ENCODE measurements at regions not wholly inside any gene's neighbourhood (a gene's known extent, or its start where the extent isn't known, plus 50 kb on each side); places are given as distances from the start of the nearest gene placed in this dataset.

- H4K5ac ChIP-seq (ENCODE audit: insufficient read length, low read depth, low read length), result no peak overlapping the region
Measured at GRCh38 chr4:122536001-122536400, 79.5 kb upstream of the IL2 start.

More at GRCh38 chr4:122536001-122536400, 79.5 kb upstream of the IL2 start:
- FAIRE-seq (no peak), DNase-seq (ENCODE audit: low read depth in 1 of 2, low spot score in 2 of 2) (no peak)
- no peaks in the 10 kb centered on the region for H4K20me1 ChIP-seq (replicated peaks in 1 of 2; ENCODE audit: control insufficient read depth in 1 of 2, insufficient read depth in 2 of 2, low read length in 2 of 2)
- no peak overlapping the region for H2AK5ac ChIP-seq (ENCODE audit: low read depth, low read length)
- POLR2A ChIA-PET (ENCODE audit: partially characterized antibody), result no interaction called here
- H3K4me1 ChIP-seq (replicated peaks in 1 of 4; ENCODE audit: control insufficient read depth in 3 of 4, insufficient read depth in 4 of 4, low read length in 3 of 4), result no peaks in the 10 kb centered on the region
- no peak overlapping the region for H3K4me2 ChIP-seq (ENCODE audit: insufficient read depth in 1 of 2, low read depth in 2 of 2, low read length in 2 of 2)
- H3K27ac ChIP-seq (ENCODE audit: low read depth, low read length), result no peak overlapping the region
- H3K23ac ChIP-seq (ENCODE audit: insufficient read length), result no peak overlapping the region
- no peaks in the 10 kb centered on the region for H3K27me3 ChIP-seq (replicated peaks in 1 of 4; ENCODE audit: control insufficient read depth in 3 of 4, extremely low read depth in 1 of 4, insufficient read depth in 3 of 4, low read length in 3 of 4)
- no peaks in the 10 kb centered on the region for H3K79me2 ChIP-seq (ENCODE audit: control insufficient read depth in 1 of 2, insufficient read depth in 2 of 2, low read length in 2 of 2)
- no peak overlapping the region for H4K8ac ChIP-seq (ENCODE audit: extremely low read depth, insufficient read depth, low read length)
- H2BK120ac ChIP-seq (replicated peaks; ENCODE audit: low read depth, low read length), result no peak overlapping the region
- WGBS, 2 experiments (ENCODE audit: extremely low coverage in 1 of 2, insufficient coverage in 1 of 2, insufficient read length in 1 of 2, insufficient replicate concordance in 2 of 2, low coverage in 1 of 2, low lambda C conversion rate in 2 of 2, missing lambda C conversion rate in 1 of 2), result 94% methylated on average over 1 of the region's 1 CpG; no CpG with 5 or more reads in 1 of the 2 experiments
- H2BK12ac ChIP-seq (ENCODE audit: low read depth, low read length), result no peak overlapping the region
- no peak for TF ChIP-seq POLR2AphosphoS5 (IDR thresholded peaks at IDR 0.05; ENCODE audit: low read depth, low read length)
- no peak for TF ChIP-seq SUZ12 (IDR thresholded peaks at IDR 0.05; ENCODE audit: low read length)
- no peak for TF ChIP-seq KDM1A (IDR thresholded peaks at IDR 0.05; ENCODE audit: borderline replicate concordance, low read length)
- no peak for TF ChIP-seq YY1 (IDR thresholded peaks at IDR 0.05; ENCODE audit: low read depth, low read length)
- TF ChIP-seq SIN3A (conservative IDR thresholded peaks at IDR 0.05 in 1 of 2, IDR thresholded peaks at IDR 0.05 in 1 of 2; ENCODE audit: low read depth in 1 of 2, low read length in 2 of 2), result no peak
- TF ChIP-seq, protein P1, sequence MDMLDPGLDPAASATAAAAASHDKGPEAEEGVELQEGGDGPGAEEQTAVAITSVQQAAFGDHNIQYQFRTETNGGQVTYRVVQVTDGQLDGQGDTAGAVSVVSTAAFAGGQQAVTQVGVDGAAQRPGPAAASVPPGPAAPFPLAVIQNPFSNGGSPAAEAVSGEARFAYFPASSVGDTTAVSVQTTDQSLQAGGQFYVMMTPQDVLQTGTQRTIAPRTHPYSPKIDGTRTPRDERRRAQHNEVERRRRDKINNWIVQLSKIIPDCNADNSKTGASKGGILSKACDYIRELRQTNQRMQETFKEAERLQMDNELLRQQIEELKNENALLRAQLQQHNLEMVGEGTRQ (IDR thresholded peaks at IDR 0.05; ENCODE audit: low read length), result no peak
- no peak for TF ChIP-seq RBBP5 (IDR thresholded peaks at IDR 0.05; ENCODE audit: borderline replicate concordance, low read depth, low read length)
- TF ChIP-seq SP2 (IDR thresholded peaks at IDR 0.05; ENCODE audit: low read length), result no peak
- no peak for TF ChIP-seq HDAC6 (IDR thresholded peaks at IDR 0.05; ENCODE audit: low read depth, low read length)
- TF ChIP-seq NRF1 (IDR thresholded peaks at IDR 0.05; ENCODE audit: low read depth, low read length), result no peak
- no peak for TF ChIP-seq TAF1 (IDR thresholded peaks at IDR 0.05; ENCODE audit: low read depth, low read length)
- TF ChIP-seq RFX5 (IDR thresholded peaks at IDR 0.05; ENCODE audit: borderline replicate concordance, low read depth, low read length), result no peak
- CTCF ChIA-PET (ENCODE audit: partially characterized antibody), result interaction anchor here (0.7 to 1.0 kb wide), 3 partner anchors 13 to 169 kb away, joined by 3 to 6 read pairs (median 5); no protein-coding TSS in a partner anchor
- no peak overlapping the region for H2BK5ac ChIP-seq (ENCODE audit: low read depth, low read length)
- H3K18ac ChIP-seq (ENCODE audit: extremely low read depth, low read length), result no peak overlapping the region
- no peaks in the 10 kb centered on the region for H3K23me2 ChIP-seq (ENCODE audit: low read depth, low read length)
- H3K36me3 ChIP-seq (ENCODE audit: control insufficient read depth in 2 of 4, insufficient read depth in 4 of 4, low read length in 3 of 4), result no peaks in the 10 kb centered on the region
- H3K56ac ChIP-seq (replicated peaks; ENCODE audit: insufficient read length, low read depth, low read length), result no peak overlapping the region
- H4K91ac ChIP-seq (replicated peaks; ENCODE audit: insufficient read length, low read length), result no peak overlapping the region
- H2BK15ac ChIP-seq (ENCODE audit: low read length), result no peak overlapping the region
- H3K79me1 ChIP-seq (ENCODE audit: low read depth, low read length), result no peaks in the 10 kb centered on the region
- H3K4me3 ChIP-seq (ENCODE audit: extremely low read depth in 1 of 4, insufficient read depth in 2 of 4, low read depth in 3 of 4, low read length in 4 of 4), result no peak overlapping the region
- H2BK20ac ChIP-seq (ENCODE audit: low read length), result no peak overlapping the region
- H3K9me3 ChIP-seq (ENCODE audit: insufficient read depth in 2 of 2, low read depth in 1 of 2, low read length in 1 of 2), result no peaks in the 10 kb centered on the region
- H3K9ac ChIP-seq (replicated peaks in 1 of 4; ENCODE audit: extremely low read depth in 1 of 4, low read depth in 3 of 4, low read length in 3 of 4), result no peak overlapping the region
- no peak overlapping the region for H3K4ac ChIP-seq (replicated peaks; ENCODE audit: insufficient read length, low read depth, low read length)
- H3K14ac ChIP-seq (ENCODE audit: insufficient read length), result no peak overlapping the region
- no peak overlapping the region for H2AFZ ChIP-seq (ENCODE audit: low read length)
